ENCODE measurements at regions not wholly inside any gene's neighbourhood (a gene's known extent, or its start where the extent isn't known, plus 50 kb on each side); places are given as distances from the start of the nearest gene placed in this dataset.
"Not testable (repeated sequence)": the region's sequence is repeated elsewhere in the genome, so short reads cannot be mapped to it uniquely, and the experiment has no call there.

DNA sequence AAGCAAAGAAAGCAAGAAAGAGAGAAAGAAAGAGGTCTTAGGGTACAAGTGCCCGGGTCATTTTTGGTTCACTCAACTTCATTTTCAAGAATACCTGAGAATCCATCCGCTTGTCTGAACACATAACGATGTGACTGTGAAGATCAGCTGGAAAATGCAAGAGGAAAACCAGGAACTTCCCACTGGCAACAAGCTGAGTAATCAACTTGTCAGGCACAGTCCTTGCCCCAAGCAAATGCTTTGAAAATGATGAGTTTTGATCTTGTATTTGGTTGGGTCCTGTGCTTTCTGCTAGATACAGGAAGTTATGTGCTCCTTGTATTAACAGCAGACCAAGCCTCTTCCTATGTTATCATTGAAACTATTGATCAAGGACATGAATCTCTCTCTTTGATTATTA, 239.1 kb downstream of the ASMT start:
- no peak overlapping the region for H3K4me2 ChIP-seq (ENCODE audit: insufficient read depth in 1 of 2, low read depth in 2 of 2, low read length in 2 of 2)
- no peak overlapping the region for H3K4ac ChIP-seq (replicated peaks; ENCODE audit: insufficient read length, low read depth, low read length)
- H3K14ac ChIP-seq (ENCODE audit: insufficient read length), result no peak overlapping the region
- H2BK12ac ChIP-seq (ENCODE audit: low read depth, low read length), result no peak overlapping the region
- no peak overlapping the region for H3K4me3 ChIP-seq (ENCODE audit: extremely low read depth in 1 of 4, insufficient read depth in 2 of 4, low read depth in 3 of 4, low read length in 4 of 4)
- no peak overlapping the region for H2BK15ac ChIP-seq (ENCODE audit: low read length)
- H3K9me3 ChIP-seq (ENCODE audit: insufficient read depth in 2 of 2, low read depth in 1 of 2, low read length in 1 of 2), result peaks cover 0 to 2% of the 10 kb centered on the region in 2 experiments; a peak in 2 of 4 replicates
- H3K27me3 ChIP-seq (replicated peaks in 1 of 4; ENCODE audit: control insufficient read depth in 3 of 4, extremely low read depth in 1 of 4, insufficient read depth in 3 of 4, low read length in 3 of 4), result no peaks in the 10 kb centered on the region
- H3K79me2 ChIP-seq (ENCODE audit: control insufficient read depth in 1 of 2, insufficient read depth in 2 of 2, low read length in 2 of 2), result no peaks in the 10 kb centered on the region
- no peak overlapping the region for H4K91ac ChIP-seq (replicated peaks; ENCODE audit: insufficient read length, low read length)
- no peak overlapping the region for H2AK5ac ChIP-seq (ENCODE audit: low read depth, low read length)
- CTCF ChIA-PET (ENCODE audit: partially characterized antibody), result no interaction called here
- no peaks in the 10 kb centered on the region; the same call in 1 of the 2 replicates for H3K23me2 ChIP-seq (ENCODE audit: low read depth, low read length)
- DNase-seq (ENCODE audit: low read depth in 1 of 2, low spot score in 2 of 2), result no peak
- FAIRE-seq, result no peak
- no peak overlapping the region for H4K8ac ChIP-seq (ENCODE audit: extremely low read depth, insufficient read depth, low read length)
- 98% methylated on average over 3 of the region's 3 CpGs; no CpG with 5 or more reads in 1 of the 2 experiments for WGBS, 2 experiments (ENCODE audit: extremely low coverage in 1 of 2, insufficient coverage in 1 of 2, insufficient read length in 1 of 2, insufficient replicate concordance in 2 of 2, low coverage in 1 of 2, low lambda C conversion rate in 2 of 2, missing lambda C conversion rate in 1 of 2)
- H2AFZ ChIP-seq (ENCODE audit: low read length), result no peak overlapping the region
- H3K23ac ChIP-seq (ENCODE audit: insufficient read length), result no peak overlapping the region
- no peaks in the 10 kb centered on the region for H3K36me3 ChIP-seq (ENCODE audit: control insufficient read depth in 2 of 4, insufficient read depth in 4 of 4, low read length in 3 of 4)
- no peaks in the 10 kb centered on the region for H4K20me1 ChIP-seq (replicated peaks in 1 of 2; ENCODE audit: control insufficient read depth in 1 of 2, insufficient read depth in 2 of 2, low read length in 2 of 2)
- no peak overlapping the region for H4K5ac ChIP-seq (ENCODE audit: insufficient read length, low read depth, low read length)
- H2BK5ac ChIP-seq (ENCODE audit: low read depth, low read length), result no peak overlapping the region
- no peak overlapping the region for H3K56ac ChIP-seq (replicated peaks; ENCODE audit: insufficient read length, low read depth, low read length)
- POLR2A ChIA-PET (ENCODE audit: partially characterized antibody), result no interaction called here
- no peaks in the 10 kb centered on the region for H3K79me1 ChIP-seq (ENCODE audit: low read depth, low read length)
- H3K27ac ChIP-seq (ENCODE audit: low read depth, low read length), result no peak overlapping the region
- no peaks in the 10 kb centered on the region for H3K4me1 ChIP-seq (replicated peaks in 1 of 4; ENCODE audit: control insufficient read depth in 3 of 4, insufficient read depth in 4 of 4, low read length in 3 of 4)
- no peak overlapping the region for H2BK120ac ChIP-seq (replicated peaks; ENCODE audit: low read depth, low read length)
- TF ChIP-seq MAFK (IDR thresholded peaks at IDR 0.05; ENCODE audit: low read depth, low read length), result no peak
- H3K18ac ChIP-seq (ENCODE audit: extremely low read depth, low read length), result no peak overlapping the region
- no peak overlapping the region for H2BK20ac ChIP-seq (ENCODE audit: low read length)
- no peak overlapping the region for H3K9ac ChIP-seq (replicated peaks in 1 of 4; ENCODE audit: extremely low read depth in 1 of 4, low read depth in 3 of 4, low read length in 3 of 4)

DNA sequence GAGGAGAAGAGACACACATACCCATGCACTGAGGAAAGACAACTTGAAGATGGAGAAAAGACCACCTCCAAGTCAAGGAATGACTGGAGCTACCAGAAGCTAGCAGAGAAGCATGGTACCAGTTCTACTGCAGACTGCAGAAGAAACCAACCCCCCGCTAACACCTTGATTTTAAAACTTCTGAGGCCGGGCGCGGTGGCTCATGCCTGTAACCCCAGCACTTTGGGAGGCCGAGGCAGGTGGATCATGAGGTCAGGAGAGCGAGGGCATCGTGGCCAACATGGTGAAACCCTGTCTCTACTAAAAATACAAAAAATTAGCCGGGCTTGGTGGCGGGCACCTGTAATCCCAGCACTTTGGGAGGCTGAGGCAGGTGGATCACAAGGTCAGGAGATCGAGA, 240.0 kb downstream of the ASMT start:
- CTCF ChIA-PET (ENCODE audit: partially characterized antibody); H3K23me2 ChIP-seq (ENCODE audit: low read depth, low read length); H2AK5ac ChIP-seq (ENCODE audit: low read depth, low read length); H2BK20ac ChIP-seq (ENCODE audit: low read length); H3K4ac ChIP-seq (replicated peaks; ENCODE audit: insufficient read length, low read depth, low read length); H4K20me1 ChIP-seq (replicated peaks in 1 of 2; ENCODE audit: control insufficient read depth in 1 of 2, insufficient read depth in 2 of 2, low read length in 2 of 2); H3K27ac ChIP-seq (ENCODE audit: low read depth, low read length); H3K27me3 ChIP-seq (replicated peaks in 1 of 4; ENCODE audit: control insufficient read depth in 3 of 4, extremely low read depth in 1 of 4, insufficient read depth in 3 of 4, low read length in 3 of 4); H2BK12ac ChIP-seq (ENCODE audit: low read depth, low read length); H3K18ac ChIP-seq (ENCODE audit: extremely low read depth, low read length); H2AFZ ChIP-seq (ENCODE audit: low read length); H2BK15ac ChIP-seq (ENCODE audit: low read length); H4K5ac ChIP-seq (ENCODE audit: insufficient read length, low read depth, low read length); H3K9ac ChIP-seq (replicated peaks in 1 of 4; ENCODE audit: extremely low read depth in 1 of 4, low read depth in 3 of 4, low read length in 3 of 4); H3K4me3 ChIP-seq (ENCODE audit: extremely low read depth in 1 of 4, insufficient read depth in 2 of 4, low read depth in 3 of 4, low read length in 4 of 4); H4K8ac ChIP-seq (ENCODE audit: extremely low read depth, insufficient read depth, low read length); H3K79me2 ChIP-seq (ENCODE audit: control insufficient read depth in 1 of 2, insufficient read depth in 2 of 2, low read length in 2 of 2); FAIRE-seq; H3K4me2 ChIP-seq (ENCODE audit: insufficient read depth in 1 of 2, low read depth in 2 of 2, low read length in 2 of 2); H3K4me1 ChIP-seq (replicated peaks in 1 of 4; ENCODE audit: control insufficient read depth in 3 of 4, insufficient read depth in 4 of 4, low read length in 3 of 4); DNase-seq (ENCODE audit: low read depth in 1 of 2, low spot score in 2 of 2); POLR2A ChIA-PET (ENCODE audit: partially characterized antibody); H3K23ac ChIP-seq (ENCODE audit: insufficient read length); H2BK120ac ChIP-seq (replicated peaks; ENCODE audit: low read depth, low read length); H4K91ac ChIP-seq (replicated peaks; ENCODE audit: insufficient read length, low read length); H2BK5ac ChIP-seq (ENCODE audit: low read depth, low read length); H3K56ac ChIP-seq (replicated peaks; ENCODE audit: insufficient read length, low read depth, low read length); H3K9me3 ChIP-seq (ENCODE audit: insufficient read depth in 2 of 2, low read depth in 1 of 2, low read length in 1 of 2); H3K14ac ChIP-seq (ENCODE audit: insufficient read length); H3K36me3 ChIP-seq (ENCODE audit: control insufficient read depth in 2 of 4, insufficient read depth in 4 of 4, low read length in 3 of 4); H3K79me1 ChIP-seq (ENCODE audit: low read depth, low read length): not testable (repeated sequence)
- 90% methylated on average over 10 of the region's 10 CpGs; no CpG with 5 or more reads in 1 of the 2 experiments for WGBS, 2 experiments (ENCODE audit: extremely low coverage in 1 of 2, insufficient coverage in 1 of 2, insufficient read length in 1 of 2, insufficient replicate concordance in 2 of 2, low coverage in 1 of 2, low lambda C conversion rate in 2 of 2, missing lambda C conversion rate in 1 of 2)

Data from H1 (cell line).